Heart left ventricle (tissue), 13 donors: ENCODE measurements at regions not wholly inside any gene's neighbourhood (a gene's known extent, or its start where the extent isn't known, plus 50 kb on each side); places are given as distances from the start of the nearest gene placed in this dataset.

Experiments used
- POLR2A ChIP-seq, 2 donors: fragments of 450-650 bp; IDR thresholded peaks; one replicate each; pipeline ENCODE4 v1.6.1; 2017; ENCODE audit warnings: antibody characterized with exemption in 2 of 2, mild to moderate bottlenecking in 2 of 2, moderate library complexity in 2 of 2
- TF ChIP-seq, protein P1 (sequence below), 12 donors: fragments of 200-600 bp; sonication (generic) in 4 of 12; IDR thresholded peaks; one replicate each; pipeline versions ENCODE4 v1.5.0 to v1.8.0; 2018 to 2022; ENCODE audit warnings: antibody characterized with exemption in 12 of 12, mild to moderate bottlenecking in 5 of 12
- donor health status: ischemic (EF 13 %, LVEDD 7.1; RV severe dilation, severe dysfunction).
- donor health status: DM: no; HTN: yes; CAD: no.
- donor health status: DM: no; HTN: no; CAD: no.
- donor health status: ischemic (EF 25% LVEDD 6.9; RV normal size, moderate dysfunction).
- donor health status: ischemic (EF 25% LVEDD 5.7; RV mildly dilated, moderate dysfunction).
- donor health status: ischemic (EF 35%, LVEDD 5.7; RV mildly dilated, moderate dysfunction).
- donor health status: nonischemic (EF 11% LVEDD 7.7; RV severe dilation, severe dysfunction).
- donor health status: DM: yes; HTN: yes; CAD: no.
- donor health status: PGD.
- donor health status: ischemic (EF 29% LVEDD 5.4; RV normal size, mild dysfunction).
- donor health status: nonischemic (EF 23%, LVEDD 6.1; RV moderate dilation, normal function).

DNA sequence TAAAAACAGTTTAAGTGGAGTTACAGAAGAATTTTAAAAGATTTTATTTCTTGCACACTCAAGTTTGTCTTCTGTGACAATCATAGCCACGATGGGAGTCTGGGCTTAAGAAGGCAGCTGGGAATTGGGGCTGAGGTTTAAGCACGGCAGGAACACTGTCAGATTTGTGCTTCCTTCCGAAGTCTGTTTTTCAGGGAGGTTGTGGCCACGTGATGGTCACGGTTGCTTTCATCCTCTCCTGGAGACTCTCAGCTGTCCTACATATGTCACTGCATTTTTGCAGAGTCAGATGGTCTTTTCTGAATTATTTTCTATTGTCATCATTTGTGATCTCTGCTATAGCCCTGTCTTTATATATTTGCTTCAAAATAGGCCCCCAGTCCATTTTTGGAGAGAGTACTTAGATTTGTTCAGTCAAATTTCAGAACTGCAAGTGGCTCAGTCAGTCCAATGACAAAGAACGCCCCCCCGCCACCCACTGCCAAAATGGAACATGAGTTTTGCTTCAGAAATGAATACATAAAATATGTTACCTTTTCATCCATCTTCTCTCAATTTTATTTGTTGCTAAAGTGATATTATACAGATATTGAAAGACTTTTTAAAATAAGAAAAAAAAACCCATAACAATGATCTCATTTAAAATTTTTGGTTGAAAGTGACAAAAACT lies 111.8 kb upstream of the ZFP64 start:
- TF ChIP-seq, protein P1, sequence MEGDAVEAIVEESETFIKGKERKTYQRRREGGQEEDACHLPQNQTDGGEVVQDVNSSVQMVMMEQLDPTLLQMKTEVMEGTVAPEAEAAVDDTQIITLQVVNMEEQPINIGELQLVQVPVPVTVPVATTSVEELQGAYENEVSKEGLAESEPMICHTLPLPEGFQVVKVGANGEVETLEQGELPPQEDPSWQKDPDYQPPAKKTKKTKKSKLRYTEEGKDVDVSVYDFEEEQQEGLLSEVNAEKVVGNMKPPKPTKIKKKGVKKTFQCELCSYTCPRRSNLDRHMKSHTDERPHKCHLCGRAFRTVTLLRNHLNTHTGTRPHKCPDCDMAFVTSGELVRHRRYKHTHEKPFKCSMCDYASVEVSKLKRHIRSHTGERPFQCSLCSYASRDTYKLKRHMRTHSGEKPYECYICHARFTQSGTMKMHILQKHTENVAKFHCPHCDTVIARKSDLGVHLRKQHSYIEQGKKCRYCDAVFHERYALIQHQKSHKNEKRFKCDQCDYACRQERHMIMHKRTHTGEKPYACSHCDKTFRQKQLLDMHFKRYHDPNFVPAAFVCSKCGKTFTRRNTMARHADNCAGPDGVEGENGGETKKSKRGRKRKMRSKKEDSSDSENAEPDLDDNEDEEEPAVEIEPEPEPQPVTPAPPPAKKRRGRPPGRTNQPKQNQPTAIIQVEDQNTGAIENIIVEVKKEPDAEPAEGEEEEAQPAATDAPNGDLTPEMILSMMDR (IDR thresholded peaks at IDR 0.05), result no peak
- no peak for TF ChIP-seq POLR2A (IDR thresholded peaks at IDR 0.05)
